HCT116 (cell line): ENCODE measurements at regions not wholly inside any gene's neighbourhood (a gene's known extent, or its start where the extent isn't known, plus 50 kb on each side); places are given as distances from the start of the nearest gene placed in this dataset.
"Not testable (repeated sequence)": the region's sequence is repeated elsewhere in the genome, so short reads cannot be mapped to it uniquely, and the experiment has no call there.

ENCODE experiments used
- CTCF ChIP-seq, 3 experiments: fragments of 200-600 bp in 1 of 3; sonication (generic) in 1 of 3; IDR thresholded peaks in 2 of 3; conservative IDR thresholded peaks in 1 of 3; 2 replicates each; pipeline ENCODE4 v1.5.1; 2012 to 2017; ENCODE audit warnings: low read depth in 2 of 3, low read length in 2 of 3, antibody characterized with exemption in 1 of 3, borderline replicate concordance in 1 of 3, control low read depth in 1 of 3, mild to moderate bottlenecking in 1 of 3, mixed read lengths in 1 of 3, mixed run types in 1 of 3, moderate library complexity in 1 of 3; ENCODE audit not compliant: insufficient read depth in 1 of 3
- POLR2A ChIP-seq: IDR thresholded peaks from 2 replicates; pipeline ENCODE4 v1.7.0; 2011; ENCODE audit warnings: borderline replicate concordance; ENCODE audit not compliant: insufficient read depth, insufficient read length; ENCODE audit errors: extremely low read depth
- SIN3A ChIP-seq: IDR thresholded peaks from 2 replicates; pipeline ENCODE4 v1.6.1; 2012; ENCODE audit warnings: low read depth
- SP1 ChIP-seq: IDR thresholded peaks from 2 replicates; pipeline ENCODE4 v1.6.1; 2012; ENCODE audit warnings: low read depth
- SRF ChIP-seq: IDR thresholded peaks from 2 replicates; pipeline ENCODE4 v1.6.1; 2012; ENCODE audit warnings: low read depth
- TCF7L2 ChIP-seq: IDR thresholded peaks from 2 replicates; pipeline ENCODE4 v1.7.0; 2011; ENCODE audit warnings: borderline replicate concordance, inconsistent platforms; ENCODE audit not compliant: insufficient read depth, insufficient read length; ENCODE audit errors: extremely low read depth

- TF ChIP-seq CTCF (IDR thresholded peaks at IDR 0.05 in 2 of 3, conservative IDR thresholded peaks at IDR 0.05 in 1 of 3; ENCODE audit: borderline replicate concordance in 1 of 3, insufficient read depth in 1 of 3, low read depth in 2 of 3, low read length in 2 of 3); SRF; TCF7L2; POLR2A; SP1; SIN3A: not testable (repeated sequence)
These were observed 188.9 kb downstream of the CCT8L2 start for GRCh38 chr22:16403661-16404060.
